SK-N-SH (cell line): ENCODE measurements at regions not wholly inside any gene's neighbourhood (a gene's known extent, or its start where the extent isn't known, plus 50 kb on each side); places are given as distances from the start of the nearest gene placed in this dataset.

Source experiments
- CTCF ChIA-PET: fragments of 300-600, 350-600 bp; formaldehyde crosslinking; extraction: SDS; loops from one replicate; lab custom pipeline; 2021; lab: Yijun Ruan, JAX
- POLR2A ChIA-PET: fragments of 350-600 bp; sonication (Branson Sonifier 250); formaldehyde crosslinking; extraction: SDS; loops from one replicate; lab custom pipeline; 2020; ENCODE audit warnings: antibody characterized with exemption, inconsistent platforms; lab: Yijun Ruan, JAX
- DNase-seq: peaks from one replicate; pipeline ENCODE4 v3.0.0; 2012
- H2AFZ ChIP-seq: fragments of 200-600 bp; sonication (generic); 2 replicates; pipeline ENCODE4 v1.8.1; 2016; ENCODE audit warnings: antibody characterized with exemption, mild to moderate bottlenecking, low read depth
- H3F3A ChIP-seq: fragments of 200-600 bp; sonication (generic); replicated peaks from 2 replicates; pipeline ENCODE3; 2016; ENCODE audit warnings: antibody characterized with exemption, mild to moderate bottlenecking; ENCODE audit not compliant: insufficient read depth
- H3K27ac ChIP-seq, 2 experiments: fragments of 200-500 bp in 1 of 2; fragments of 200-600 bp in 1 of 2; sonication (Bioruptor generic) in 1 of 2; sonication (generic), shearing (Covaris generic) in 1 of 2; 2 replicates each; pipeline versions ENCODE4 v1.5.1 to v1.6.1; 2014 to 2016; ENCODE audit warnings: low read depth in 2 of 2, inconsistent platforms in 1 of 2, low read length in 1 of 2, mild to moderate bottlenecking in 1 of 2, mixed read lengths in 1 of 2
- H3K27me3 ChIP-seq: fragments of 200-600 bp; sonication (generic), shearing (Covaris generic); 2 replicates; pipeline ENCODE4 v1.6.1; 2016; ENCODE audit warnings: mixed run types; ENCODE audit not compliant: insufficient read depth
- H3K36me3 ChIP-seq, 2 experiments: fragments of 200-500 bp in 1 of 2; fragments of 200-600 bp in 1 of 2; sonication (Bioruptor generic) in 1 of 2; sonication (generic) in 1 of 2; replicated peaks in 1 of 2; 2 replicates each; pipeline versions ENCODE3 to v1.5.1; 2014 to 2016; ENCODE audit warnings: low read length in 1 of 2, mild to moderate bottlenecking in 1 of 2; ENCODE audit not compliant: insufficient read depth in 2 of 2, control insufficient read depth in 1 of 2
- H3K4me1 ChIP-seq, 2 experiments: fragments of 200-500 bp in 1 of 2; fragments of 200-600 bp in 1 of 2; sonication (Bioruptor generic) in 1 of 2; sonication (generic), shearing (Covaris generic) in 1 of 2; 2 replicates each; pipeline versions ENCODE4 v1.5.1 to v1.6.1; 2014 to 2016; ENCODE audit warnings: low read depth in 1 of 2, low read length in 1 of 2, mixed run types in 1 of 2; ENCODE audit not compliant: insufficient read depth in 2 of 2, control insufficient read depth in 1 of 2
- H3K4me2 ChIP-seq: fragments of 200-600 bp; sonication (generic), shearing (Covaris generic); 2 replicates; pipeline ENCODE4 v1.6.1; 2017; ENCODE audit warnings: mixed run types
- H3K4me3 ChIP-seq, 2 experiments: fragments of 200-500 bp in 1 of 2; fragments of 200-600 bp in 1 of 2; sonication (Bioruptor generic) in 1 of 2; sonication (generic), shearing (Covaris generic) in 1 of 2; 2 replicates each; pipeline versions ENCODE4 v1.5.1 to v1.8.1; 2014 to 2016; ENCODE audit warnings: low read depth in 2 of 2, inconsistent platforms in 1 of 2, low read length in 1 of 2, mild to moderate bottlenecking in 1 of 2, mixed read lengths in 1 of 2, moderate library complexity in 1 of 2
- H3K79me2 ChIP-seq: fragments of 200-600 bp; sonication (generic); 2 replicates; pipeline ENCODE4 v1.8.1; 2017; ENCODE audit warnings: mild to moderate bottlenecking; ENCODE audit not compliant: insufficient read depth
- H3K9ac ChIP-seq: fragments of 200-600 bp; sonication (generic); 2 replicates; pipeline ENCODE4 v1.6.1; 2017; ENCODE audit warnings: mixed run types
- H3K9me2 ChIP-seq: fragments of 200-600 bp; sonication (generic); 2 replicates; pipeline ENCODE4 v1.6.1; 2017; ENCODE audit warnings: mixed run types
- H3K9me3 ChIP-seq: fragments of 200-600 bp; sonication (generic); 2 replicates; pipeline ENCODE4 v1.6.1; 2017; ENCODE audit warnings: mixed run types, mild to moderate bottlenecking, moderate library complexity
- H4K20me1 ChIP-seq: fragments of 200-600 bp; sonication (generic); 2 replicates; pipeline ENCODE4 v1.6.1; 2017; ENCODE audit warnings: mild to moderate bottlenecking, mixed run types; ENCODE audit not compliant: insufficient read depth
- EZH2phosphoT487 ChIP-seq: fragments of 200-600 bp; sonication (generic); IDR thresholded peaks from 2 replicates; pipeline ENCODE4 v1.6.1; 2017; ENCODE audit warnings: low read depth, mixed run types, mild to moderate bottlenecking, antibody characterized with exemption, moderate library complexity, borderline replicate concordance
- FOXM1 ChIP-seq: IDR thresholded peaks from 2 replicates; pipeline ENCODE4 v1.4.0; 2012; ENCODE audit warnings: low read depth, mild to moderate bottlenecking
- GABPA ChIP-seq: IDR thresholded peaks from 2 replicates; pipeline ENCODE4 v1.4.0; 2012; ENCODE audit warnings: low read depth, mild to moderate bottlenecking
- GATA2 ChIP-seq: sonication (generic); formaldehyde crosslinking; IDR thresholded peaks from 2 replicates; pipeline ENCODE4 v1.5.0; 2020; ENCODE audit warnings: mild to moderate bottlenecking, missing genetic modification reagents
- JUND ChIP-seq: IDR thresholded peaks from 2 replicates; pipeline ENCODE4 v1.4.0; 2012
- NFIC ChIP-seq: IDR thresholded peaks from 2 replicates; pipeline ENCODE4 v1.4.0; 2012; ENCODE audit warnings: borderline replicate concordance
- NRF1 ChIP-seq: IDR thresholded peaks from 2 replicates; pipeline ENCODE4 v1.6.1; 2012; ENCODE audit warnings: low read depth, mild to moderate bottlenecking, low read length
- RAD21 ChIP-seq: IDR thresholded peaks from 2 replicates; pipeline ENCODE4 v1.6.1; 2012; ENCODE audit warnings: mild to moderate bottlenecking, low read length
- RCOR1 ChIP-seq: fragments of 150-350 bp; IDR thresholded peaks from 2 replicates; pipeline ENCODE4 v1.6.1; 2017; ENCODE audit warnings: antibody characterized with exemption, low read length
- RFX5 ChIP-seq: IDR thresholded peaks from 2 replicates; pipeline ENCODE4 v1.6.1; 2012; ENCODE audit warnings: mild to moderate bottlenecking, improper control_type of control experiment, low read length
- TAF1 ChIP-seq: IDR thresholded peaks from 2 replicates; pipeline ENCODE4 v1.6.1; 2012; ENCODE audit warnings: low read depth, mild to moderate bottlenecking, low read length, moderate library complexity, borderline replicate concordance
- TCF12 ChIP-seq: IDR thresholded peaks from 2 replicates; pipeline ENCODE4 v1.4.0; 2012
- USF1 ChIP-seq: IDR thresholded peaks from 2 replicates; pipeline ENCODE4 v1.4.0; 2012; ENCODE audit warnings: low read depth, borderline replicate concordance
- WGBS: methylation state at CpG from one replicate; pipeline ENCODE4 v1.1.6; 2017; ENCODE audit warnings: low lambda C conversion rate; 5-methylcytosine and 5-hydroxymethylcytosine counted together
- TF ChIP-seq, protein P1 (sequence below): fragments of 150-350 bp; IDR thresholded peaks from 2 replicates; pipeline ENCODE4 v1.6.1; 2016; ENCODE audit warnings: mild to moderate bottlenecking, low read depth, low read length
- TF ChIP-seq, protein P2 (sequence below): IDR thresholded peaks from 2 replicates; pipeline ENCODE4 v1.6.1; 2012; ENCODE audit warnings: mild to moderate bottlenecking, low read depth, low read length, moderate library complexity

- no peak overlapping the region for H2AFZ ChIP-seq
- H3K36me3 ChIP-seq: no peaks in the 10 kb centered on the region
- ChIA-PET CTCF (no interaction called here), POLR2A (no interaction called here)
- 0 out of 2 replicates have a peak, but pooled peaks cover 3% of the 10 kb centered on the region for H3K9me3 ChIP-seq
- H3F3A ChIP-seq: no peaks in the 10 kb centered on the region
- H3K9ac ChIP-seq: no peak overlapping the region
- H4K20me1 ChIP-seq: no peaks in the 10 kb centered on the region
- H3K4me2 ChIP-seq: no peak overlapping the region
- H3K4me1 ChIP-seq: no peaks in the 10 kb centered on the region
- TF ChIP-seq RAD21: no peak
- TF ChIP-seq TCF12: no peak
- no peak for TF ChIP-seq JUND
- no peak for TF ChIP-seq GABPA
- TF ChIP-seq EZH2phosphoT487: no peak
- no peak for TF ChIP-seq FOXM1
- TF ChIP-seq, protein P1, sequence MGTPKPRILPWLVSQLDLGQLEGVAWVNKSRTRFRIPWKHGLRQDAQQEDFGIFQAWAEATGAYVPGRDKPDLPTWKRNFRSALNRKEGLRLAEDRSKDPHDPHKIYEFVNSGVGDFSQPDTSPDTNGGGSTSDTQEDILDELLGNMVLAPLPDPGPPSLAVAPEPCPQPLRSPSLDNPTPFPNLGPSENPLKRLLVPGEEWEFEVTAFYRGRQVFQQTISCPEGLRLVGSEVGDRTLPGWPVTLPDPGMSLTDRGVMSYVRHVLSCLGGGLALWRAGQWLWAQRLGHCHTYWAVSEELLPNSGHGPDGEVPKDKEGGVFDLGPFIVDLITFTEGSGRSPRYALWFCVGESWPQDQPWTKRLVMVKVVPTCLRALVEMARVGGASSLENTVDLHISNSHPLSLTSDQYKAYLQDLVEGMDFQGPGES: no peak
- TF ChIP-seq TAF1: no peak
- TF ChIP-seq, protein P2, sequence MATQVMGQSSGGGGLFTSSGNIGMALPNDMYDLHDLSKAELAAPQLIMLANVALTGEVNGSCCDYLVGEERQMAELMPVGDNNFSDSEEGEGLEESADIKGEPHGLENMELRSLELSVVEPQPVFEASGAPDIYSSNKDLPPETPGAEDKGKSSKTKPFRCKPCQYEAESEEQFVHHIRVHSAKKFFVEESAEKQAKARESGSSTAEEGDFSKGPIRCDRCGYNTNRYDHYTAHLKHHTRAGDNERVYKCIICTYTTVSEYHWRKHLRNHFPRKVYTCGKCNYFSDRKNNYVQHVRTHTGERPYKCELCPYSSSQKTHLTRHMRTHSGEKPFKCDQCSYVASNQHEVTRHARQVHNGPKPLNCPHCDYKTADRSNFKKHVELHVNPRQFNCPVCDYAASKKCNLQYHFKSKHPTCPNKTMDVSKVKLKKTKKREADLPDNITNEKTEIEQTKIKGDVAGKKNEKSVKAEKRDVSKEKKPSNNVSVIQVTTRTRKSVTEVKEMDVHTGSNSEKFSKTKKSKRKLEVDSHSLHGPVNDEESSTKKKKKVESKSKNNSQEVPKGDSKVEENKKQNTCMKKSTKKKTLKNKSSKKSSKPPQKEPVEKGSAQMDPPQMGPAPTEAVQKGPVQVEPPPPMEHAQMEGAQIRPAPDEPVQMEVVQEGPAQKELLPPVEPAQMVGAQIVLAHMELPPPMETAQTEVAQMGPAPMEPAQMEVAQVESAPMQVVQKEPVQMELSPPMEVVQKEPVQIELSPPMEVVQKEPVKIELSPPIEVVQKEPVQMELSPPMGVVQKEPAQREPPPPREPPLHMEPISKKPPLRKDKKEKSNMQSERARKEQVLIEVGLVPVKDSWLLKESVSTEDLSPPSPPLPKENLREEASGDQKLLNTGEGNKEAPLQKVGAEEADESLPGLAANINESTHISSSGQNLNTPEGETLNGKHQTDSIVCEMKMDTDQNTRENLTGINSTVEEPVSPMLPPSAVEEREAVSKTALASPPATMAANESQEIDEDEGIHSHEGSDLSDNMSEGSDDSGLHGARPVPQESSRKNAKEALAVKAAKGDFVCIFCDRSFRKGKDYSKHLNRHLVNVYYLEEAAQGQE: no peak
- no peak for TF ChIP-seq NFIC
- TF ChIP-seq NRF1: no peak
- no peak for TF ChIP-seq GATA2 (CRISPR knock-in tag)
- TF ChIP-seq USF1: no peak
- no peak for TF ChIP-seq RFX5
- TF ChIP-seq RCOR1: no peak
- no peaks in the 10 kb centered on the region for H3K27me3 ChIP-seq
- no peak overlapping the region for H3K27ac ChIP-seq
- DNase-seq: no peak
- no peak overlapping the region for H3K4me3 ChIP-seq
- no peaks in the 10 kb centered on the region for H3K79me2 ChIP-seq
- 85% methylated on average over 4 of the region's 4 CpGs for WGBS
- no peaks in the 10 kb centered on the region for H3K9me2 ChIP-seq
Observed at GRCh38 chr3:110504901-110505300, 566.7 kb upstream of the NECTIN3 start.
